SK-N-MC (cell line): ENCODE measurements at regions not wholly inside any gene's neighbourhood (a gene's known extent, or its start where the extent isn't known, plus 50 kb on each side); places are given as distances from the start of the nearest gene placed in this dataset.

Experiments used
- EZH2 ChIP-seq: fragments of 200-600 bp; sonication (generic); IDR thresholded peaks from one replicate; pipeline ENCODE4 v1.6.1; 2017; ENCODE audit warnings: antibody characterized with exemption
- POLR2AphosphoS5 ChIP-seq: IDR thresholded peaks from 2 replicates; pipeline ENCODE4 v1.6.1; 2012; ENCODE audit warnings: mild to moderate bottlenecking, low read depth, low read length, borderline replicate concordance

- TF ChIP-seq POLR2AphosphoS5 (no peak), EZH2 (no peak)
Observed at GRCh38 chr2:192687015-192687414, 492.3 kb upstream of the TMEFF2 start.
